Astrocyte (in vitro differentiated cells and primary cell): ENCODE measurements at regions not wholly inside any gene's neighbourhood (a gene's known extent, or its start where the extent isn't known, plus 50 kb on each side); places are given as distances from the start of the nearest gene placed in this dataset.
A peak's percentile ranks its signal among the peaks of the same experiment; 100 is the strongest.

ENCODE experiments used
- DNase-seq: peaks from one replicate; pipeline ENCODE4 v3.0.0-alpha.2; 2010; ENCODE audit warnings: low read depth
- FAIRE-seq: peaks from 2 replicates; lab custom pipeline; 2011; peaks lifted over from hg19 to GRCh38; lab: Jason Lieb, UNC
- H2AFZ ChIP-seq: 2 replicates; pipeline ENCODE4 v1.6.0; 2012; ENCODE audit warnings: low read depth, low read length, inconsistent platforms
- H3K27ac ChIP-seq: 2 replicates; pipeline ENCODE4 v1.5.1; 2011; ENCODE audit warnings: low read depth, low read length, inconsistent platforms
- H3K27me3 ChIP-seq: 2 replicates; pipeline ENCODE4 v1.6.0; 2011; ENCODE audit warnings: low read length, inconsistent platforms; ENCODE audit not compliant: insufficient read depth
- H3K36me3 ChIP-seq: 2 replicates; pipeline ENCODE4 v1.5.1; 2011; ENCODE audit warnings: low read length, inconsistent platforms; ENCODE audit not compliant: insufficient read depth
- H3K4me1 ChIP-seq: 2 replicates; pipeline ENCODE4 v1.5.1; 2011; ENCODE audit warnings: low read length, inconsistent platforms; ENCODE audit not compliant: insufficient read depth
- H3K4me2 ChIP-seq: 2 replicates; pipeline ENCODE4 v1.6.0; 2012; ENCODE audit warnings: low read length, inconsistent platforms
- H3K4me3 ChIP-seq: 2 replicates; pipeline ENCODE4 v1.5.1; 2011; ENCODE audit warnings: low read depth, mild to moderate bottlenecking, low read length, inconsistent platforms; ENCODE audit not compliant: insufficient read depth
- H3K79me2 ChIP-seq: 2 replicates; pipeline ENCODE4 v1.6.0; 2012; ENCODE audit warnings: mild to moderate bottlenecking, low read length, inconsistent platforms; ENCODE audit not compliant: insufficient read depth
- H3K9ac ChIP-seq: 2 replicates; pipeline ENCODE4 v1.6.0; 2012; ENCODE audit warnings: mild to moderate bottlenecking, low read length, inconsistent platforms
- H3K9me3 ChIP-seq: 2 replicates; pipeline ENCODE4 v1.5.1; 2012; ENCODE audit warnings: low read depth, mild to moderate bottlenecking, low read length, inconsistent platforms; ENCODE audit not compliant: insufficient read depth
- H4K20me1 ChIP-seq: 2 replicates; pipeline ENCODE4 v1.6.0; 2012; ENCODE audit warnings: low read length, inconsistent platforms; ENCODE audit not compliant: insufficient read depth
- H3K27ac Mint-ChIP-seq: one replicate; pipeline ENCODE4 v1.8.0; 2021; ENCODE audit warnings: mild to moderate bottlenecking, mixed read lengths; ENCODE audit not compliant: unreplicated experiment
- H3K27me3 Mint-ChIP-seq: one replicate; pipeline ENCODE4 v1.8.0; 2021; ENCODE audit warnings: low read depth, mixed read lengths; ENCODE audit not compliant: unreplicated experiment
- H3K36me3 Mint-ChIP-seq: one replicate; pipeline ENCODE4 v1.8.0; 2021; ENCODE audit warnings: low read depth, mixed read lengths; ENCODE audit not compliant: unreplicated experiment
- H3K4me1 Mint-ChIP-seq: one replicate; pipeline ENCODE4 v1.8.0; 2021; ENCODE audit warnings: low read depth, mixed read lengths; ENCODE audit not compliant: unreplicated experiment
- H3K4me3 Mint-ChIP-seq: one replicate; pipeline ENCODE4 v1.8.0; 2021; ENCODE audit warnings: mild to moderate bottlenecking, moderate library complexity, mixed read lengths; ENCODE audit not compliant: unreplicated experiment
- H3K9me3 Mint-ChIP-seq: one replicate; pipeline ENCODE4 v1.8.0; 2021; ENCODE audit warnings: mild to moderate bottlenecking, mixed read lengths; ENCODE audit not compliant: unreplicated experiment
- CTCF ChIP-seq: IDR thresholded peaks from 2 replicates; pipeline ENCODE4 v1.5.1; 2011; ENCODE audit warnings: low read depth, mild to moderate bottlenecking, inconsistent platforms, low read length, moderate library complexity; ENCODE audit not compliant: insufficient read depth
- EZH2 ChIP-seq: IDR thresholded peaks from 2 replicates; pipeline ENCODE4 v1.6.1; 2012; ENCODE audit warnings: mild to moderate bottlenecking, low read length, inconsistent platforms; ENCODE audit not compliant: insufficient read depth

- TF ChIP-seq CTCF (no peak), EZH2 (no peak)
- FAIRE-seq, result no peak
These were observed 272.5 kb downstream of the NEBL start for GRCh38 chr10:20624642-20625041.

GRCh38 chr10:20623546-20623945, 273.6 kb downstream of the NEBL start:
- H3K4me3 Mint-ChIP-seq, result no peak overlapping the region
- Histone ChIP-seq H3K4me3 (no peak overlapping the region), H2AFZ (no peak overlapping the region), H3K79me2 (no peaks in the 10 kb centered on the region), H3K27ac (peak overlapping the region; percentile 47), H4K20me1 (no peaks in the 10 kb centered on the region), H3K9me3 (no peaks in the 10 kb centered on the region), H3K36me3 (no peaks in the 10 kb centered on the region), H3K27me3 (no peaks in the 10 kb centered on the region), H3K4me1 (no peaks in the 10 kb centered on the region), H3K4me2 (no peak overlapping the region), H3K9ac (no peak overlapping the region)
- no peaks in the 10 kb centered on the region for H3K36me3 Mint-ChIP-seq
- no peaks in the 10 kb centered on the region for H3K27me3 Mint-ChIP-seq
- no peaks in the 10 kb centered on the region for H3K4me1 Mint-ChIP-seq
- H3K9me3 Mint-ChIP-seq, result no peaks in the 10 kb centered on the region
- H3K27ac Mint-ChIP-seq, result no peak overlapping the region
- FAIRE-seq (no peak), DNase-seq (no peak)
- no peak for TF ChIP-seq EZH2
- TF ChIP-seq CTCF, result no peak

More at GRCh38 chr10:20624642-20625041, 272.5 kb downstream of the NEBL start:
- no peaks in the 10 kb centered on the region for H3K36me3 Mint-ChIP-seq
- Histone ChIP-seq H3K79me2 (no peaks in the 10 kb centered on the region), H3K36me3 (no peaks in the 10 kb centered on the region), H2AFZ (no peak overlapping the region), H3K4me1 (no peaks in the 10 kb centered on the region), H3K27ac (no peak overlapping the region), H3K4me3 (no peak overlapping the region), H3K4me2 (no peak overlapping the region), H4K20me1 (no peaks in the 10 kb centered on the region), H3K27me3 (no peaks in the 10 kb centered on the region), H3K9me3 (no peaks in the 10 kb centered on the region), H3K9ac (no peak overlapping the region)
- H3K9me3 Mint-ChIP-seq, result no peaks in the 10 kb centered on the region
- H3K4me3 Mint-ChIP-seq, result no peak overlapping the region
- no peaks in the 10 kb centered on the region for H3K4me1 Mint-ChIP-seq
- DNase-seq, result peak; percentile 6
- no peaks in the 10 kb centered on the region for H3K27me3 Mint-ChIP-seq
- H3K27ac Mint-ChIP-seq, result no peak overlapping the region

GRCh38 chr10:20622531-20623211, 274.4 kb downstream of the NEBL start:
- no peaks in the 10 kb centered on the region for H3K36me3 Mint-ChIP-seq
- no peaks in the 10 kb centered on the region for H3K9me3 Mint-ChIP-seq
- Histone ChIP-seq H3K9ac (no peak overlapping the region), H3K79me2 (no peaks in the 10 kb centered on the region), H3K27ac (peak overlapping the region; percentile 47), H3K4me3 (no peak overlapping the region), H3K27me3 (no peaks in the 10 kb centered on the region), H4K20me1 (no peaks in the 10 kb centered on the region), H3K36me3 (no peaks in the 10 kb centered on the region), H2AFZ (no peak overlapping the region), H3K4me1 (no peaks in the 10 kb centered on the region), H3K4me2 (peak overlapping the region; percentile 8), H3K9me3 (no peaks in the 10 kb centered on the region)
- H3K4me1 Mint-ChIP-seq, result no peaks in the 10 kb centered on the region
- H3K27ac Mint-ChIP-seq, result no peak overlapping the region
- H3K27me3 Mint-ChIP-seq, result no peaks in the 10 kb centered on the region
- TF ChIP-seq CTCF (no peak), EZH2 (no peak)
- no peak overlapping the region for H3K4me3 Mint-ChIP-seq
- FAIRE-seq (peak; percentile 56), DNase-seq (peak; percentile 61)
